EL (cell line): ENCODE measurements at regions not wholly inside any gene's neighbourhood (a gene's known extent, or its start where the extent isn't known, plus 50 kb on each side); places are given as distances from the start of the nearest gene placed in this dataset.
"Not testable (repeated sequence)": the region's sequence is repeated elsewhere in the genome, so short reads cannot be mapped to it uniquely, and the experiment has no call there.

Experiments used
- DNase-seq: peaks from one replicate; pipeline ENCODE4 v3.0.0-alpha.2; 2016

DNA sequence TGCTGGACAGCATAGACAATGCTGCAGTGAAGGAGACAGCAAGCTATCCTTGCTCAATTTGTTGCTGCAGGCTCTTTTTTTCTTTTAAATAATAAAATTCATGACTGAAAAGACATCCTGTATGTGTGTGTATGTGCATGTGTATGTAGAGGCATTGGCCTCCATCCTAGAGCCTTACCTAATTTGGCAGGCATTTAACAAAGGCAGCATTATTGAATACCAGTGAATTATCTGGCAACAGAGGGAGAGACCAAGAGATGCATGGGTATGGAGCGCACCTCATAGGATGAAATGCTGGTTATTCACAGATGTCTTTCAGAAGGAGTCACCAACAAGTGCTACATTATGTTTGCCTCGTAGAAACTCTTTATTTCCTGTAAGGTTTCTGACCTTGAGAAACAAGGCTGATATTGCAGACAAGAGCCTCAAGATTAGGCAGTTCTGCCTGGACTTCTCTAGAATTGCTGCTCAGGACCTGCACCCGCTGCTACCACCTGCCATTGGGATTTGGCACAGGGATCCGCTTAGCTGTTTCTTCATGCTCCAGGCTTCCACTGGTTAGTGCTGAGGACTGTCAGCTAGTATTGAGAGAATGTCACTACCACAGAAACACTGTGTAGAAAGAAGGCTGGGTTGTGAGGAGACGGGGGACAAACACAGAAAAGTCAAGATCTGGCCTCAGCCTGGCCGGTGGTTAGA is 247.7 kb upstream of the RFX3 start:
- no peak for DNase-seq

DNA sequence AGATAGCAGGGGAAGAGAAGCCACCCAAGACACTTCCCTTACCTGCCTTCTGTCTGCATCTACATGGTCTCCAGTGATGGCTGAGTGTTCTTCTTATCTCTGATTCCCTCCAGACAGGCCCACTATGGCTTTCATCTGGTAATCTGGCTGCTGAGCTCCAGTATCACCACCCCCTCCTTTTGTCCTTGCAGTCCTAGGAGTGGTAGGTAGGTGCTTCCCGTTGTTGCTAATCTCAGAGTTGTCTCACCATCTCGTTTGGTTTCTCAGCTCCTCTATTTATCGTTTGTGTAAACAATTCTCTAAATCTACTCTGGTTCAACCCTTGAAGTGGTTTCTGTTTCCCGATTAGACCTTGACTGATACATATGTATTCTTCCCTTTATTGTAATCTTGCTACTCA is 243.8 kb upstream of the RFX3 start:
- DNase-seq = no peak

DNA sequence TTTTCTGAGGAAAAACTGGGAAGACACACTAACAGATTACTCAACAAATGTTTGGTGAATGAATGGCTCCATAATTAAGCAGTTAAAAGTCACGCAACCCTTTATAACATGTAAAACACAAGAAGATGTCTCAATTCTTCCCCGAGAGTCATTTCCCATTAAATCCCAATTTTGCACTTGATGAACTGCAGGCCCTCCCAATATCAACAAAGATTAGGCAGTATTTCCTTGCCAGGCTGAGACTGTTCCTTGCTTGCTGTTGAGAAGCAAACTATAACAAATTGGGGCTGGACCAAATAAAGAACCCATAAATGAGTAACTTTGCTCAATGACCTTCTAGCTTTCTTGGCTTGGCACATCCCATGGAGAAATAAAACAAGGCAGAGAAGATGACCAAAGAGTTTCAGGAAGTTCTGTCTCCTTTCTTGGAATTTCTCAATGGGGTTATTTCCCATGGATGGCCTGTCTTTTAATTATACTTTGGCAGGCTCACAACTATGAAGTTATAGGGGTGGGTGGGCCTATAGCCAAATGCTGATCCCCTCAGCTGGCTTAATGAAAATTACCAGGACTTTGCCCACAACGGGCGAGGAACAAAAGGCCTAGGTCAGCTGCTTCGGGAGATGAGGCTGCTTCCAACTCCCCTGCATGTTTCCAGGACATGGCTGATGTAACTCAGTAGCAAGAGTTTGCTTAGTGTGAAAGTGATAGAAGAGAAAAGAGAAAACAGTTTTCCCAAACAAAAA is 243.1 kb upstream of the RFX3 start:
- peak; percentile 51 for DNase-seq

GRCh38 chr9:3768286-3768685 is 242.5 kb upstream of the RFX3 start:
- peak; percentile 52 for DNase-seq

- no peak for DNase-seq
Observed at GRCh38 chr9:3762076-3762475, 236.3 kb upstream of the RFX3 start.

GRCh38 chr9:3760031-3760430 is 234.2 kb upstream of the RFX3 start:
- DNase-seq = no peak

GRCh38 chr9:3758816-3759576 is 233.2 kb upstream of the RFX3 start:
- DNase-seq = no peak

DNA sequence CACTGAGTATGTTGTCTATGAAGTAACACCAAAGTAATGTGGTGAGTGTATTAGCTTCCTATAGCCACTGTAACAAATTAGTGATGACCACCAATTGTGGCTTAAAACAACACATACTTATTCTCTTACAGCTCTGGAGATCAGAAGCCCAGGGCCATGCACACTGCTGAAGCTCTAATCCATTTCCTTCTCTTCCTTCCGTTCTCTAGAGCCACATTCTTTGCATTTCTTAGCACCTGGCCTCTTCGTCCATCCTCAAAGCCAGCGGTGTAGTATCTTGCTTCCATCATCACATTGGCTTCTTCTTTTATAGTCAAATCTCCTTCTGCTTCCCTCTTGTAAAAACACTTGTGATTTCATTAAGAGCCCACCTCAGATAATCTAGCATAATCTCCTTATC is 230.3 kb upstream of the RFX3 start:
- peak; percentile 9 for DNase-seq

- peak; percentile 56 for DNase-seq
Observed at GRCh38 chr9:3751125-3751758, 225.4 kb upstream of the RFX3 start.

GRCh38 chr9:3750321-3750720 is 224.5 kb upstream of the RFX3 start:
- no peak for DNase-seq

DNA sequence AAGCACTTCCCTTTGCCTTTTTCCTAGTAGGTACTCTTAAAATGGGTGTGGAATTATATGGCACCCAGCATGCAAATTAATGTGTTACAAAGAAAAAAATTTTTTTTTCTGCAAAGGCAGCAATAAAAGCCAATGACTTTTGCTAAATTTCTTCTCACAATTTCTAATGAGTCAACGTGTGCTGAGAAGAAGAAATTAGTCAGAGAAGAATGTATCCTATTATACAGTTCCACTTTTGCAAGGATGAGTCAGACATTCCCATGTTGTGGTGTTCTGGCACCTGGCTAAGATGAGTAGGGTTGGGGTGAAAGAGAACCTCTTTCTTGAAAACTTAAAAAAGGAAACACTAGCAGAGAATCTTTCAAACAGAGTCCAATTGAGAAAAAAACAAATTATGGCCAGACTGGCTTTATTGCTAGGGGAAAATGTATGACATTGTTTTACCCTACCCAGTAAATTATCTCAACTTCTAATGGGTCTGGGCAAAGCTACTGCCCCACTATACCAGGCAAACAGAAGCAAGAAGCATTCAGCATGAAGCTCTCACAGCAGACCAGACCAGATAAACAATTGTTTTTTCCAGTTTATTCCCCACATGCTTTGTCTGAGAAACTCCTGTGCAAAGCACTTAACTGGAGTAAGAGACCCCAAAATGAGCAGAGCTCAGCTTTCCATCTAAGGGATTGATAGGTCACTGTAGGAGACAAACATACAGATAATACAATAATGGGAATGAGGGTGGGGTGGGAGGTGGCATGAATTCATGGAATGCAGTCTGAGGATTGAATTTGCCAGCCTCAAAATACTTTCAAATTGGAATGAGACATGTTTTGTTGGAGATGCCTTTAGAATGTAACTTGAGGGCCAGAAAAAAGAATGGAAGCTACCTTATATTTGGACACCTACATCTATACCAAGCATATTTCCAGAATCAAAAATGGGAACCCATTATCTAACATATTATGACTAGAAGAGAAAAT is 220.8 kb upstream of the RFX3 start:
- peak; percentile 89 for DNase-seq

DNA sequence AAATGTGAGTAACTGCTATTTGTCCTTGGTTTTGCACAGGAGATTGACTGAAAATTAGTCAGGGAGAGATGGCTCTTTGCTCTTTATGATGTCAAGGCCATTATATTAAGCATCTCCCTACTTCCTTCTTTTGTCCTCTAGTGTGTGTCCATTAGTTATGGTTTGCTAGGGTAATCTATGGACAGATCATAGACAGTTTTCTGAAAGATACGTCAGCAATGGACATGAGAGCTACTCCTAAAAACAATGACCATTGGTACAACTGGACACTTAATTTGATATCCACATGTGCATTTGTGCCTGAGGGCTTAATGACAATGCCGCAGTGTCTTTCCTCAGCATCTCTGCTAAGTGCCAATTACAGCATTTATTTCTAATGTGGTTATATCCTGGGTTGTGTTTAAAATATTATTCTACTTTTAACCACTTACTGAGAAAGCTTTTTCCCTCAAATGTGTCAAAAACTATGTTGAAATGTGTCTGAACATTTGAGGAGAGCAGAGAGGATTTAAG is 218.2 kb upstream of the RFX3 start:
- no peak for DNase-seq

- no peak for DNase-seq
Observed at GRCh38 chr9:3742586-3742985, 216.8 kb upstream of the RFX3 start.

GRCh38 chr9:3741729-3742128 is 215.9 kb upstream of the RFX3 start:
- DNase-seq = no peak

GRCh38 chr9:3740690-3741419 is 215.1 kb upstream of the RFX3 start:
- DNase-seq = peak; percentile 43

- no peak for DNase-seq
Observed at GRCh38 chr9:3736161-3736560, 210.4 kb upstream of the RFX3 start.

GRCh38 chr9:3735251-3735650 is 209.4 kb upstream of the RFX3 start:
- no peak for DNase-seq

DNA sequence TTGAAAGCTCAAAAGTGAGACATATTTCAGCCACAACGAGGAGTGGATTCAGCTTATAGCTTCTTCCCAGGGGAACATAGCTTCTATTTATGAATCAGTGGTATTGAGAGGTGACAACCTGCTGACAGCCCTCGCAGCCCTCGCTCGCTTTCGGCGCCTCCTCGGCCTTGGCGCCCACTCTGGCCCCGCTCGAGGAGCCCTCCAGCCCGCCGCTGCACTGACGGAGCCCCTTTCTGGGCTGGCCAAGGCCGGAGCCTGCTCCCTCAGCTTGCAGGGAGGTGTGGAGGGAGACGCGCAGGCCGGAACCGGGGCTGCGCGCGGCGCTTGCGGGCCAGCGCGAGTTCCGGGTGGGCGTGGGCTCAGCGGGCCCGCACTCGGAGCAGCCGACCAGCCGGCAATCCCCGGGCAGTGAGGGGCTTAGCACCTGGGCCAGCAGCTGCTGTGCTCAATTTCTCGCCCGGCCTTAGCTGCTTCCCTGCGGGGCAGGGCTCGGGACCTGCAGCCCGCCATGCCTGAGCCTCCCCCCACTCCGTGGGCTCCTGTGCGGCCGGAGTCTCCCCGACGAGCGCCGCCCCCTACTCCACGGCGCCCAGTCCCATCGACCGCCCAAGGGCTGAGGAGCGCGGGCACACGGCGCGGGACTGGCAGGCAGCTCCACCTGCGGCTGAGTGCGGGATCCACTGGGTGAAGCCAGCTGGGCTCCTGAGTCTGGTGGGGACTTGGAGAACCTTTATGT is 207.9 kb upstream of the RFX3 start:
- DNase-seq = not testable (repeated sequence)

GRCh38 chr9:3733039-3733408 is 207.2 kb upstream of the RFX3 start:
- DNase-seq = no peak
